ENCODE measurements at regions not wholly inside any gene's neighbourhood (a gene's known extent, or its start where the extent isn't known, plus 50 kb on each side); places are given as distances from the start of the nearest gene placed in this dataset.

DNA sequence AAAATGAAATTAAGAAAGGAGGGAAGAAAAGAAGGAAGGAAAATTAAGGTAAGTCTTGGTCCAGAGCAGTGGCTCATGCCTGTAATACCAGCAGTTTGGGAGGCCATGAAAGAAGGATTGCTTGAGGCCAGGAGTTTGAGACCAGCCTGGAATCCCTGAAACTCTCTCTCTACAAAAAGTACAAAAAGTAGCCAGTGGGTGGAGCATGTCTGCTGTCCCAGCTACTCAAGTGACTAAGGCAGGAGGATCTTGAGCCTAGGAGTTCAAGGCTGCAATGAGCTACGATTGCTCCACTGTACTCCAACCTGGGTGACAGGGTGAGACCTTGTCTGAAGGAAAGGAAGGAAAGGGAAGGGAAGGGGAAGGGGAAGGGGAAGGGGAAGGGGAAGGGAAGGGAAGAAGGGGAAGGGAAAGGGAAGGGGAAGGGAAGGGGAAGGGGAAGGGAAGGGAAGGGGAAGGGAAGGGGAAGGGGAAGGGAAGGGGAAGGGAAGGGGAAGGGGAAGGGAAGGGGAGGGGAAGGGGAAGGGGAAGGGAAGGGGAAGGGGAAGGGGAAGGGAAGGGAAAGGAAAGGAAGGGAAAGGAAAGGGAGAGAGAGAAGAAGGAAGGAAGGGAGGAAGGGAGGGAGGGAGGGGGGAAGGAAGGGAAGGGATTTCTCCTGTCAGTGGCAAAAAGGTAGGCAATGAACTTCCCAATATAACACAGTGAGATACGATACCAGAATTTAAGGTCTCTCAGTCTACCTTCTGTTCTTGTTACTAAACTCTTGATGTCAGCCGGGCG, 412.8 kb downstream of the CMPK2 start:
- TF ChIP-seq, protein P1, sequence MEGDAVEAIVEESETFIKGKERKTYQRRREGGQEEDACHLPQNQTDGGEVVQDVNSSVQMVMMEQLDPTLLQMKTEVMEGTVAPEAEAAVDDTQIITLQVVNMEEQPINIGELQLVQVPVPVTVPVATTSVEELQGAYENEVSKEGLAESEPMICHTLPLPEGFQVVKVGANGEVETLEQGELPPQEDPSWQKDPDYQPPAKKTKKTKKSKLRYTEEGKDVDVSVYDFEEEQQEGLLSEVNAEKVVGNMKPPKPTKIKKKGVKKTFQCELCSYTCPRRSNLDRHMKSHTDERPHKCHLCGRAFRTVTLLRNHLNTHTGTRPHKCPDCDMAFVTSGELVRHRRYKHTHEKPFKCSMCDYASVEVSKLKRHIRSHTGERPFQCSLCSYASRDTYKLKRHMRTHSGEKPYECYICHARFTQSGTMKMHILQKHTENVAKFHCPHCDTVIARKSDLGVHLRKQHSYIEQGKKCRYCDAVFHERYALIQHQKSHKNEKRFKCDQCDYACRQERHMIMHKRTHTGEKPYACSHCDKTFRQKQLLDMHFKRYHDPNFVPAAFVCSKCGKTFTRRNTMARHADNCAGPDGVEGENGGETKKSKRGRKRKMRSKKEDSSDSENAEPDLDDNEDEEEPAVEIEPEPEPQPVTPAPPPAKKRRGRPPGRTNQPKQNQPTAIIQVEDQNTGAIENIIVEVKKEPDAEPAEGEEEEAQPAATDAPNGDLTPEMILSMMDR (IDR thresholded peaks at IDR 0.05) = no peak
- TF ChIP-seq POLR2A (IDR thresholded peaks at IDR 0.05) = no peak

Data from right lobe of liver (tissue), 4 donors.